ENCODE measurements at regions not wholly inside any gene's neighbourhood (a gene's known extent, or its start where the extent isn't known, plus 50 kb on each side); places are given as distances from the start of the nearest gene placed in this dataset.

DNA sequence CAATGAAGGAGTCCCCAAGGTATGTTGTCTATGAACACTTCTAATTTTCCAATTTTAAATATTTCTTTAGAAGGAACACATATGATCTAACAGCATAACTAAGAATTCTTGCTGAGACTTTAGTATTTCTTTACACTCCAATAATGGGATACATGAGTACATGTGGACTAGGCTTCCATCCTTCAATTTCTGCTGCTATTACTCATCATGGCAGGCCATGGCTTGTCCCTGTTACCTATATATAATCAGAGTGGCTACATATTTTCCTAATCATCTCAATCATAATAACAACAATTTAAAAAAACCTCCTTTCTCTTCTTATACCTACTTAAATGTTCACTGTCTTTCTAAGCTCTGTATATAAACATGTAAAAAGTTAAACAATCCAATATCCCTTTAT is 60.3 kb upstream of the TAC1 start:
- TF ChIP-seq, protein P1, sequence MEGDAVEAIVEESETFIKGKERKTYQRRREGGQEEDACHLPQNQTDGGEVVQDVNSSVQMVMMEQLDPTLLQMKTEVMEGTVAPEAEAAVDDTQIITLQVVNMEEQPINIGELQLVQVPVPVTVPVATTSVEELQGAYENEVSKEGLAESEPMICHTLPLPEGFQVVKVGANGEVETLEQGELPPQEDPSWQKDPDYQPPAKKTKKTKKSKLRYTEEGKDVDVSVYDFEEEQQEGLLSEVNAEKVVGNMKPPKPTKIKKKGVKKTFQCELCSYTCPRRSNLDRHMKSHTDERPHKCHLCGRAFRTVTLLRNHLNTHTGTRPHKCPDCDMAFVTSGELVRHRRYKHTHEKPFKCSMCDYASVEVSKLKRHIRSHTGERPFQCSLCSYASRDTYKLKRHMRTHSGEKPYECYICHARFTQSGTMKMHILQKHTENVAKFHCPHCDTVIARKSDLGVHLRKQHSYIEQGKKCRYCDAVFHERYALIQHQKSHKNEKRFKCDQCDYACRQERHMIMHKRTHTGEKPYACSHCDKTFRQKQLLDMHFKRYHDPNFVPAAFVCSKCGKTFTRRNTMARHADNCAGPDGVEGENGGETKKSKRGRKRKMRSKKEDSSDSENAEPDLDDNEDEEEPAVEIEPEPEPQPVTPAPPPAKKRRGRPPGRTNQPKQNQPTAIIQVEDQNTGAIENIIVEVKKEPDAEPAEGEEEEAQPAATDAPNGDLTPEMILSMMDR (IDR thresholded peaks at IDR 0.05) = no peak
- ATAC-seq = no peak
- Histone ChIP-seq H3K4me3 (no peak overlapping the region), H3K27ac (no peak overlapping the region), H3K4me1 (no peaks in the 10 kb centered on the region), H3K27me3 (peaks cover 0 to 9% (median 0%) of the 10 kb centered on the region in 7 donors), H3K36me3 (no peaks in the 10 kb centered on the region), H3K9me3 (no peaks in the 10 kb centered on the region)
- intact Hi-C loops (cut with DNase I) = no loop called here
- no peak for DNase-seq

DNA sequence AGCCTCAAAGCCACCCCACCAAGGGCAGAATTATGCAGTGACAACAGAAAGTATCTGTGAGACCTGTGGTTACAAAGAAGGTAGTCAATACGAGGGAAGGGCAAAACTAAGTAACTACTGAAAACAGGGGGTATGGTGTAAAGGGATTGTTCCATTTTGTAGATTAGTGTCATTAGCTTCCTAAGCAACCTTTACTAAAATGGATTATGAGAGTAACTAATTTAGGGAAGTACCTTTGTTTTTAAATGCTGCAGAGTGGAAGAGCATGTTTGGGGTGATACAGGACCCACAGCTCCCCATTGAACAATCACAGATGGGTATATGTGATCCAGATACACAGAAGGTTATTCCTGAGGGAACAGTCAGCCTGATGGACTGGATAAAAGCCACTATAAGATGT is 51.3 kb upstream of the TAC1 start:
- Histone ChIP-seq H3K27me3 (no peaks in the 10 kb centered on the region), H3K4me1 (no peaks in the 10 kb centered on the region), H3K9me3 (no peaks in the 10 kb centered on the region), H3K36me3 (no peaks in the 10 kb centered on the region), H3K4me3 (no peak overlapping the region), H3K27ac (no peak overlapping the region)
- no peak for ATAC-seq
- 35 to 42% methylated on average over 1 of the region's 1 CpG for WGBS, 2 donors
- intact Hi-C loops (cut with DNase I) = no loop called here
- TF ChIP-seq, protein P1 (IDR thresholded peaks at IDR 0.05) = no peak
- DNase-seq = no peak
